ENCODE measurements at regions not wholly inside any gene's neighbourhood (a gene's known extent, or its start where the extent isn't known, plus 50 kb on each side); places are given as distances from the start of the nearest gene placed in this dataset.

GRCh38 chr3:96712792-96713191 is 101.6 kb upstream of the EPHA6 start:
- DNase-seq (ENCODE audit: low spot score): no peak

GRCh38 chr3:96719921-96720320 is 94.5 kb upstream of the EPHA6 start:
- no peak for DNase-seq (ENCODE audit: low spot score)

- DNase-seq (ENCODE audit: low spot score): no peak
Observed at GRCh38 chr3:96731031-96731430, 83.4 kb upstream of the EPHA6 start.

GRCh38 chr3:96734273-96735009 is 80.0 kb upstream of the EPHA6 start:
- no peak for DNase-seq (ENCODE audit: low spot score)

GRCh38 chr3:96748139-96748538 is 66.3 kb upstream of the EPHA6 start:
- no peak for DNase-seq (ENCODE audit: low spot score)

- no peak for DNase-seq (ENCODE audit: low spot score)
Observed at GRCh38 chr3:96750094-96750767, 64.2 kb upstream of the EPHA6 start.

GRCh38 chr3:96753124-96753523 is 61.3 kb upstream of the EPHA6 start:
- DNase-seq (ENCODE audit: low spot score): no peak

GRCh38 chr3:96754128-96754527 is 60.3 kb upstream of the EPHA6 start:
- no peak for DNase-seq (ENCODE audit: low spot score)

- DNase-seq (ENCODE audit: low spot score): no peak
Observed at GRCh38 chr3:96755519-96755918, 58.9 kb upstream of the EPHA6 start.

- no peak for DNase-seq (ENCODE audit: low spot score)
Observed at GRCh38 chr3:96756516-96756915, 57.9 kb upstream of the EPHA6 start.

GRCh38 chr3:96760956-96761355 is 53.4 kb upstream of the EPHA6 start:
- DNase-seq (ENCODE audit: low spot score): no peak
